OCI-LY7 (cell line): ENCODE measurements at regions not wholly inside any gene's neighbourhood (a gene's known extent, or its start where the extent isn't known, plus 50 kb on each side); places are given as distances from the start of the nearest gene placed in this dataset.
"Not testable (repeated sequence)": the region's sequence is repeated elsewhere in the genome, so short reads cannot be mapped to it uniquely, and the experiment has no call there.

ENCODE experiments used
- BruUV-seq: library from RNA; stranded (reverse); fragments of 400-500 nt; replicated peaks from 2 replicates; lab custom pipeline; 2021; lab: Mats Ljungman, UMichigan
- CTCF ChIA-PET: fragments of 300-600 bp; sonication (Branson Sonifier 250); formaldehyde crosslinking; loops from one replicate; lab custom pipeline; 2022; ENCODE audit warnings: antibody characterized with exemption; ENCODE audit not compliant: unreplicated experiment; lab: Charles Lee
- POLR2A ChIA-PET: fragments of 300-600 bp; sonication (Branson Sonifier 250); formaldehyde crosslinking; loops from one replicate; lab custom pipeline; 2022; ENCODE audit warnings: antibody characterized with exemption; lab: Charles Lee
- DNase-seq: peaks from one replicate; pipeline ENCODE4 v3.0.0-alpha.2; 2015; ENCODE audit warnings: low spot score
- H2AFZ ChIP-seq: fragments of 200-600 bp; sonication (generic), shearing (Covaris generic); 2 replicates; pipeline ENCODE4 v1.6.1; 2014; ENCODE audit warnings: mild to moderate bottlenecking, antibody characterized with exemption, low read length, moderate library complexity
- H3K27ac ChIP-seq: fragments of 200-600 bp; sonication (generic); 2 replicates; pipeline ENCODE4 v1.5.1; 2014; ENCODE audit warnings: mixed run types, low read depth, mild to moderate bottlenecking, moderate library complexity, low read length, inconsistent platforms; ENCODE audit not compliant: poor library complexity, severe bottlenecking
- H3K36me3 ChIP-seq: fragments of 200-600 bp; sonication (generic); 2 replicates; pipeline ENCODE4 v1.6.1; 2014; ENCODE audit warnings: mild to moderate bottlenecking, antibody characterized with exemption, low read length, moderate library complexity, mixed read lengths; ENCODE audit not compliant: insufficient read depth
- H3K4me1 ChIP-seq: fragments of 200-600 bp; sonication (generic); 2 replicates; pipeline ENCODE4 v1.5.1; 2014; ENCODE audit warnings: mild to moderate bottlenecking, low read length; ENCODE audit not compliant: insufficient read depth, poor library complexity, severe bottlenecking
- H3K4me2 ChIP-seq: fragments of 200-600 bp; sonication (generic); 2 replicates; pipeline ENCODE4 v1.6.1; 2014; ENCODE audit warnings: mild to moderate bottlenecking, low read length
- H3K4me3 ChIP-seq: fragments of 200-600 bp; sonication (generic); 2 replicates; pipeline ENCODE4 v1.5.1; 2014; ENCODE audit warnings: mild to moderate bottlenecking, low read depth, low read length; ENCODE audit not compliant: poor library complexity, severe bottlenecking
- H3K79me2 ChIP-seq: fragments of 200-600 bp; sonication (generic); 2 replicates; pipeline ENCODE4 v1.6.1; 2016; ENCODE audit warnings: low read depth, mild to moderate bottlenecking, low read length, moderate library complexity, mixed read lengths; ENCODE audit not compliant: insufficient read depth
- H3K9me2 ChIP-seq: fragments of 200-600 bp; sonication (generic); 2 replicates; pipeline ENCODE4 v1.6.1; 2016; ENCODE audit warnings: mild to moderate bottlenecking, low read length, mixed read lengths; ENCODE audit not compliant: insufficient read depth
- H3K9me3 ChIP-seq: fragments of 200-600 bp; sonication (generic); 2 replicates; pipeline ENCODE4 v1.6.1; 2014; ENCODE audit warnings: mild to moderate bottlenecking, mixed run types, low read length, mixed read lengths
- H4K20me1 ChIP-seq: fragments of 200-600 bp; sonication (generic); 2 replicates; pipeline ENCODE4 v1.6.1; 2014; ENCODE audit warnings: mild to moderate bottlenecking, antibody characterized with exemption, low read length, moderate library complexity, mixed read lengths; ENCODE audit not compliant: insufficient read depth
- CTCF ChIP-seq: fragments of 200-600 bp; sonication (generic); conservative IDR thresholded peaks from 2 replicates; pipeline ENCODE4 v1.5.1; 2014; ENCODE audit warnings: mild to moderate bottlenecking, antibody characterized with exemption, low read length, moderate library complexity, mixed read lengths
- EZH2phosphoT487 ChIP-seq: fragments of 200-600 bp; sonication (generic); IDR thresholded peaks from 2 replicates; pipeline ENCODE4 v1.6.1; 2018; ENCODE audit warnings: low read depth, borderline replicate concordance, mild to moderate bottlenecking, mixed run types, antibody characterized with exemption, low read length, moderate library complexity, mixed read lengths
- intact Hi-C: fragments of 100-400 bp; cut with micrococcal nuclease; formaldehyde crosslinking; loops from one replicate; pipeline ENCODE4 v1.10.0; 2022; ENCODE audit not compliant: unreplicated experiment

GRCh38 chr20:17891131-17891530 is 77.5 kb downstream of the SNX5 start:
- H3K9me3 ChIP-seq, H3K36me3 ChIP-seq, POLR2A ChIA-PET, H3K4me3 ChIP-seq, H3K4me2 ChIP-seq, DNase-seq, H3K79me2 ChIP-seq, intact Hi-C loops, H3K9me2 ChIP-seq, H3K4me1 ChIP-seq, H4K20me1 ChIP-seq, H3K27ac ChIP-seq, H2AFZ ChIP-seq, BruUV-seq, CTCF ChIA-PET: not testable (repeated sequence)

GRCh38 chr20:17890330-17890729 is 78.3 kb downstream of the SNX5 start:
- no peaks in the 10 kb centered on the region for H3K36me3 ChIP-seq
- TF ChIP-seq EZH2phosphoT487, result no peak
- no peak for TF ChIP-seq CTCF
- H3K4me2 ChIP-seq, result no peak overlapping the region
- CTCF ChIA-PET, result no interaction called here
- 0 out of 2 replicates have a peak, but pooled peaks cover 6% of the 10 kb centered on the region for H3K9me3 ChIP-seq
- intact Hi-C loops, result no loop called here
- no peak for DNase-seq
- BruUV-seq, result no TSS peak
- H3K9me2 ChIP-seq, result no peaks in the 10 kb centered on the region
- no peak overlapping the region for H3K27ac ChIP-seq
- H3K4me1 ChIP-seq, result no peaks in the 10 kb centered on the region
- POLR2A ChIA-PET, result no interaction called here
- no peak overlapping the region for H2AFZ ChIP-seq
- H3K4me3 ChIP-seq, result no peak overlapping the region
- no peaks in the 10 kb centered on the region for H3K79me2 ChIP-seq
- H4K20me1 ChIP-seq, result no peaks in the 10 kb centered on the region

- CTCF ChIA-PET, result no interaction called here
- no peaks in the 10 kb centered on the region for H4K20me1 ChIP-seq
- H3K36me3 ChIP-seq, result no peaks in the 10 kb centered on the region
- TF ChIP-seq EZH2phosphoT487, result no peak
- 0 out of 2 replicates have a peak, but pooled peaks have one; percentile 35 for TF ChIP-seq CTCF
- H3K27ac ChIP-seq, result no peak overlapping the region
- no peak overlapping the region for H3K4me2 ChIP-seq
- H2AFZ ChIP-seq, result no peak overlapping the region
- no peak for DNase-seq
- H3K4me1 ChIP-seq, result no peaks in the 10 kb centered on the region
- no peak overlapping the region for H3K4me3 ChIP-seq
- H3K9me2 ChIP-seq, result no peaks in the 10 kb centered on the region
- intact Hi-C loops, result no loop called here
- BruUV-seq, result no TSS peak
- 0 out of 2 replicates have a peak, but pooled peaks cover 6% of the 10 kb centered on the region for H3K9me3 ChIP-seq
- no peaks in the 10 kb centered on the region for H3K79me2 ChIP-seq
- POLR2A ChIA-PET, result no interaction called here
Observed at GRCh38 chr20:17889226-17889625, 79.4 kb downstream of the SNX5 start.
